HEK293 (cell line): ENCODE measurements at regions not wholly inside any gene's neighbourhood (a gene's known extent, or its start where the extent isn't known, plus 50 kb on each side); places are given as distances from the start of the nearest gene placed in this dataset.

ENCODE experiments used
- CTCF ChIA-PET: fragments of 350-600 bp; formaldehyde crosslinking; extraction: SDS; loops from one replicate; lab custom pipeline; 2021; ENCODE audit warnings: antibody characterized with exemption; lab: Yijun Ruan, JAX
- POLR2A ChIA-PET: fragments of 300-600 bp; formaldehyde crosslinking; extraction: SDS; loops from one replicate; lab custom pipeline; 2020; ENCODE audit warnings: antibody characterized with exemption, inconsistent platforms; lab: Yijun Ruan, JAX
- H3K27ac ChIP-seq: fragments of 200-500 bp; sonication (Bioruptor generic); 2 replicates; pipeline ENCODE4 v1.5.1; 2014; ENCODE audit warnings: low read depth, low read length, control low read depth, inconsistent platforms; ENCODE audit errors: extremely low read depth
- H3K36me3 ChIP-seq, 2 experiments: fragments of 200-500 bp in 1 of 2; sonication (Bioruptor generic) in 1 of 2; 1 replicate in 1 of 2; 2 replicates in 1 of 2; pipeline ENCODE4 v1.5.1; 2014 to 2017; ENCODE audit warnings: inconsistent platforms in 2 of 2, low read length in 2 of 2; ENCODE audit not compliant: control insufficient read depth in 2 of 2, insufficient read depth in 1 of 2
- H3K4me1 ChIP-seq: fragments of 200-500 bp; sonication (Bioruptor generic); 2 replicates; pipeline ENCODE4 v1.5.1; 2014; ENCODE audit warnings: mild to moderate bottlenecking, low read length, inconsistent platforms; ENCODE audit not compliant: control insufficient read depth, insufficient read depth
- H3K4me3 ChIP-seq: 2 replicates; pipeline ENCODE4 v1.5.1; 2011; ENCODE audit warnings: low read depth, mild to moderate bottlenecking, control low read depth, low read length, moderate library complexity
- H3K9me3 ChIP-seq: fragments of 200-500 bp; sonication (Bioruptor generic); 2 replicates; pipeline ENCODE4 v1.5.1; 2014; ENCODE audit warnings: low read depth, low read length, inconsistent platforms; ENCODE audit not compliant: control insufficient read depth, insufficient read depth
- CTCF ChIP-seq: fragments of 450-650 bp; formaldehyde crosslinking; IDR thresholded peaks from 2 replicates; pipeline ENCODE4 v1.5.1; 2016; ENCODE audit warnings: missing biosample characterization, missing genetic modification characterization
- GLI2 ChIP-seq: fragments of 450-650 bp; formaldehyde crosslinking; IDR thresholded peaks from 2 replicates; pipeline ENCODE4; 2017; ENCODE audit warnings: missing biosample characterization, missing genetic modification characterization, low read depth, borderline replicate concordance
- PRDM1 ChIP-seq: fragments of 450-650 bp; formaldehyde crosslinking; IDR thresholded peaks from 2 replicates; pipeline ENCODE4; 2016; ENCODE audit warnings: missing biosample characterization, missing genetic modification characterization
- SP2 ChIP-seq: fragments of 450-650 bp; formaldehyde crosslinking; IDR thresholded peaks from 2 replicates; pipeline ENCODE4 v1.5.1; 2016; ENCODE audit warnings: missing biosample characterization, missing genetic modification characterization
- ZFHX2 ChIP-seq: fragments of 450-650 bp; formaldehyde crosslinking; conservative IDR thresholded peaks from 2 replicates; pipeline ENCODE4 v1.5.1; 2016; ENCODE audit warnings: missing biosample characterization, missing genetic modification characterization
- ZNF2 ChIP-seq: fragments of 450-650 bp; formaldehyde crosslinking; IDR thresholded peaks from 2 replicates; pipeline ENCODE4 v1.5.1; 2016; ENCODE audit warnings: missing biosample characterization, missing genetic modification characterization
- ZNF350 ChIP-seq: fragments of 450-650 bp; formaldehyde crosslinking; IDR thresholded peaks from 2 replicates; pipeline ENCODE4 v1.5.0; 2017; ENCODE audit warnings: missing biosample characterization, mild to moderate bottlenecking, missing genetic modification characterization
- ZNF514 ChIP-seq: fragments of 450-650 bp; formaldehyde crosslinking; IDR thresholded peaks from 2 replicates; pipeline ENCODE4 v1.5.1; 2016; ENCODE audit warnings: missing biosample characterization, missing genetic modification characterization
- ZNF549 ChIP-seq: fragments of 450-650 bp; IDR thresholded peaks from 2 replicates; pipeline ENCODE4 v1.5.1; 2018; ENCODE audit warnings: missing biosample characterization, missing genetic modification characterization, mild to moderate bottlenecking, inconsistent platforms, moderate library complexity
- ZNF701 ChIP-seq: fragments of 450-650 bp; formaldehyde crosslinking; IDR thresholded peaks from 2 replicates; pipeline ENCODE4 v1.5.1; 2016; ENCODE audit warnings: missing biosample characterization, missing genetic modification characterization
- ZSCAN4 ChIP-seq: fragments of 450-650 bp; formaldehyde crosslinking; IDR thresholded peaks from 2 replicates; pipeline ENCODE4 v1.5.1; 2017; ENCODE audit warnings: missing biosample characterization, missing genetic modification characterization
- TF ChIP-seq, protein P1 (sequence below): fragments of 450-650 bp; formaldehyde crosslinking; IDR thresholded peaks from 2 replicates; pipeline ENCODE4 v1.5.1; 2017; ENCODE audit warnings: missing biosample characterization, missing genetic modification characterization
- TF ChIP-seq, protein P2 (sequence below): sonication (generic); formaldehyde crosslinking; IDR thresholded peaks from 2 replicates; pipeline ENCODE4 v1.8.1; 2022; ENCODE audit warnings: mild to moderate bottlenecking, moderate library complexity, missing genetic modification reagents
- TF ChIP-seq, protein P3 (sequence below): IDR thresholded peaks from 2 replicates; pipeline ENCODE4 v1.6.1; 2011; ENCODE audit warnings: mild to moderate bottlenecking, low read depth, low read length, borderline replicate concordance
- TF ChIP-seq, protein P4 (sequence below): fragments of 450-650 bp; IDR thresholded peaks from 2 replicates; pipeline ENCODE4 v1.5.1; 2018; ENCODE audit warnings: missing biosample characterization, missing genetic modification characterization

- no peak for TF ChIP-seq CTCF
Observed at GRCh38 chr16:64172226-64172625, 949.6 kb downstream of the CDH11 start (continued).

DNA sequence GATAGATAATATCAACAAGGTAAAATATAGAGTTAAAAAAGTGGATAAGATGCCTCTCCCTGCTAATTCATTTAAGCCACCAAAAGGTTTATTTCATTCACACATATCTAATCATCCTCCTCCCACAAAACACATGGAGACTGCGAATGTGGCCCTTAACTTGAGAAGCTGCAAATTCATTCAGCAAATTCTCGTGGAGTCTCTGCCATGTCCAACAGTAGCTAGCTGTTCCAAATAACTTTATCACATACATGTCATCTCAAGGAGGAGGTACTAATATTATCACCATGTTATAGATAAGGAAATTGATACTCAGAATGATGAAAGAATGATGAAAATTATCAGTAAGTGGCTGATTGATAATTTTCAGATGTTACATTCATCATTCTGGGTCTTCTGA, 950.2 kb downstream of the CDH11 start:
- Histone ChIP-seq H3K4me3 (no peak overlapping the region), H3K9me3 (no peaks in the 10 kb centered on the region), H3K27ac (no peak overlapping the region), H3K36me3 (no peaks in the 10 kb centered on the region), H3K4me1 (no peaks in the 10 kb centered on the region)
- TF ChIP-seq ZNF2 (tag by site-specific recombination) (no peak), PRDM1 (tag by site-specific recombination) (no peak), SP2 (no peak), ZSCAN4 (no peak), ZNF549 (tag by site-specific recombination) (no peak), ZNF514 (tag by site-specific recombination) (no peak)
- TF ChIP-seq, protein P1, sequence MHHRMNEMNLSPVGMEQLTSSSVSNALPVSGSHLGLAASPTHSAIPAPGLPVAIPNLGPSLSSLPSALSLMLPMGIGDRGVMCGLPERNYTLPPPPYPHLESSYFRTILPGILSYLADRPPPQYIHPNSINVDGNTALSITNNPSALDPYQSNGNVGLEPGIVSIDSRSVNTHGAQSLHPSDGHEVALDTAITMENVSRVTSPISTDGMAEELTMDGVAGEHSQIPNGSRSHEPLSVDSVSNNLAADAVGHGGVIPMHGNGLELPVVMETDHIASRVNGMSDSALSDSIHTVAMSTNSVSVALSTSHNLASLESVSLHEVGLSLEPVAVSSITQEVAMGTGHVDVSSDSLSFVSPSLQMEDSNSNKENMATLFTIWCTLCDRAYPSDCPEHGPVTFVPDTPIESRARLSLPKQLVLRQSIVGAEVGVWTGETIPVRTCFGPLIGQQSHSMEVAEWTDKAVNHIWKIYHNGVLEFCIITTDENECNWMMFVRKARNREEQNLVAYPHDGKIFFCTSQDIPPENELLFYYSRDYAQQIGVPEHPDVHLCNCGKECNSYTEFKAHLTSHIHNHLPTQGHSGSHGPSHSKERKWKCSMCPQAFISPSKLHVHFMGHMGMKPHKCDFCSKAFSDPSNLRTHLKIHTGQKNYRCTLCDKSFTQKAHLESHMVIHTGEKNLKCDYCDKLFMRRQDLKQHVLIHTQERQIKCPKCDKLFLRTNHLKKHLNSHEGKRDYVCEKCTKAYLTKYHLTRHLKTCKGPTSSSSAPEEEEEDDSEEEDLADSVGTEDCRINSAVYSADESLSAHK: no peak
- TF ChIP-seq, protein P2, sequence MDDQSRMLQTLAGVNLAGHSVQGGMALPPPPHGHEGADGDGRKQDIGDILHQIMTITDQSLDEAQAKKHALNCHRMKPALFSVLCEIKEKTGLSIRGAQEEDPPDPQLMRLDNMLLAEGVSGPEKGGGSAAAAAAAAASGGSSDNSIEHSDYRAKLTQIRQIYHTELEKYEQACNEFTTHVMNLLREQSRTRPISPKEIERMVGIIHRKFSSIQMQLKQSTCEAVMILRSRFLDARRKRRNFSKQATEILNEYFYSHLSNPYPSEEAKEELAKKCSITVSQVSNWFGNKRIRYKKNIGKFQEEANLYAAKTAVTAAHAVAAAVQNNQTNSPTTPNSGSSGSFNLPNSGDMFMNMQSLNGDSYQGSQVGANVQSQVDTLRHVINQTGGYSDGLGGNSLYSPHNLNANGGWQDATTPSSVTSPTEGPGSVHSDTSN (CRISPR knock-in tag): no peak
- TF ChIP-seq, protein P3, sequence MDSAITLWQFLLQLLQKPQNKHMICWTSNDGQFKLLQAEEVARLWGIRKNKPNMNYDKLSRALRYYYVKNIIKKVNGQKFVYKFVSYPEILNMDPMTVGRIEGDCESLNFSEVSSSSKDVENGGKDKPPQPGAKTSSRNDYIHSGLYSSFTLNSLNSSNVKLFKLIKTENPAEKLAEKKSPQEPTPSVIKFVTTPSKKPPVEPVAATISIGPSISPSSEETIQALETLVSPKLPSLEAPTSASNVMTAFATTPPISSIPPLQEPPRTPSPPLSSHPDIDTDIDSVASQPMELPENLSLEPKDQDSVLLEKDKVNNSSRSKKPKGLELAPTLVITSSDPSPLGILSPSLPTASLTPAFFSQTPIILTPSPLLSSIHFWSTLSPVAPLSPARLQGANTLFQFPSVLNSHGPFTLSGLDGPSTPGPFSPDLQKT: no peak
- CTCF ChIA-PET: no interaction called here
- POLR2A ChIA-PET: no interaction called here

GRCh38 chr16:64168371-64168770, 953.5 kb downstream of the CDH11 start:
- H3K27ac ChIP-seq: no peak overlapping the region
- POLR2A ChIA-PET: no interaction called here
- TF ChIP-seq GLI2 (tag by site-specific recombination): no peak
- no peak for TF ChIP-seq ZNF350 (tag by site-specific recombination)
- TF ChIP-seq, all 188 proteins: peak for 0
- CTCF ChIA-PET: no interaction called here
- Histone ChIP-seq H3K9me3 (no peaks in the 10 kb centered on the region), H3K36me3 (no peaks in the 10 kb centered on the region), H3K4me1 (no peaks in the 10 kb centered on the region), H3K4me3 (no peak overlapping the region)

DNA sequence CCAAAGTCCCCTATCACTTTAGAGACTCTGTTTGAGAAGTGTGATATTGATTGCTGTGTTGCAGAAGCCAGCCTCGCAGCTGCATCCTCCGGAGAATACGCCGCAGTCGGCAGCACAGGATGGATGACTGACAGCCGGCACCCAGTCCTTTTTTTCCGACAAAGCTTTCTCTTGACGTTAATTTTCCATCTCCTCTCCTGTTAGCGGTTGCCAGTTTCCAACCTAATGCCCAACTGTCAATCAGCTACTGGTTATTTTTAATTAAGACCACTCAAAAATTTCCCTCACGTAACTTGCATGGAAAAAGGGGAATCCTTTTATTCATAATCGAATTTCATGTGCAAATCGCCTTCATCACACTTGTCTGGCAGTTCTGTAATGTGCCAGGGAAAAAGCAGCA, 953.9 kb downstream of the CDH11 start:
- TF ChIP-seq ZFHX2 (tag by site-specific recombination): no peak
- no peak for TF ChIP-seq ZNF701 (tag by site-specific recombination)
- TF ChIP-seq, protein P4, sequence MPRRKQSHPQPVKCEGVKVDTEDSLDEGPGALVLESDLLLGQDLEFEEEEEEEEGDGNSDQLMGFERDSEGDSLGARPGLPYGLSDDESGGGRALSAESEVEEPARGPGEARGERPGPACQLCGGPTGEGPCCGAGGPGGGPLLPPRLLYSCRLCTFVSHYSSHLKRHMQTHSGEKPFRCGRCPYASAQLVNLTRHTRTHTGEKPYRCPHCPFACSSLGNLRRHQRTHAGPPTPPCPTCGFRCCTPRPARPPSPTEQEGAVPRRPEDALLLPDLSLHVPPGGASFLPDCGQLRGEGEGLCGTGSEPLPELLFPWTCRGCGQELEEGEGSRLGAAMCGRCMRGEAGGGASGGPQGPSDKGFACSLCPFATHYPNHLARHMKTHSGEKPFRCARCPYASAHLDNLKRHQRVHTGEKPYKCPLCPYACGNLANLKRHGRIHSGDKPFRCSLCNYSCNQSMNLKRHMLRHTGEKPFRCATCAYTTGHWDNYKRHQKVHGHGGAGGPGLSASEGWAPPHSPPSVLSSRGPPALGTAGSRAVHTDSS (tag by site-specific recombination): no peak
- ChIA-PET POLR2A (no interaction called here), CTCF (interaction anchor here (0.7 kb wide), 1 partner anchor 8 kb away, joined by 3 read pairs; no protein-coding TSS in a partner anchor)
- no peaks in the 10 kb centered on the region for H3K9me3 ChIP-seq
- no peaks in the 10 kb centered on the region for H3K4me1 ChIP-seq
- H3K27ac ChIP-seq: no peak overlapping the region
- no peaks in the 10 kb centered on the region for H3K36me3 ChIP-seq
- no peak overlapping the region for H3K4me3 ChIP-seq
